22Rv1 (cell line): ENCODE measurements at regions not wholly inside any gene's neighbourhood (a gene's known extent, or its start where the extent isn't known, plus 50 kb on each side); places are given as distances from the start of the nearest gene placed in this dataset.

Experiments
- ZFX ChIP-seq: fragments of 450-650 bp; IDR thresholded peaks from 2 replicates; pipeline ENCODE4 v1.6.1; 2017; ENCODE audit warnings: antibody characterized with exemption, borderline replicate concordance
- TF ChIP-seq, protein P1 (sequence below): fragments of 450-650 bp; IDR thresholded peaks from 2 replicates; pipeline ENCODE4 v1.5.1; 2017; ENCODE audit warnings: mild to moderate bottlenecking

DNA sequence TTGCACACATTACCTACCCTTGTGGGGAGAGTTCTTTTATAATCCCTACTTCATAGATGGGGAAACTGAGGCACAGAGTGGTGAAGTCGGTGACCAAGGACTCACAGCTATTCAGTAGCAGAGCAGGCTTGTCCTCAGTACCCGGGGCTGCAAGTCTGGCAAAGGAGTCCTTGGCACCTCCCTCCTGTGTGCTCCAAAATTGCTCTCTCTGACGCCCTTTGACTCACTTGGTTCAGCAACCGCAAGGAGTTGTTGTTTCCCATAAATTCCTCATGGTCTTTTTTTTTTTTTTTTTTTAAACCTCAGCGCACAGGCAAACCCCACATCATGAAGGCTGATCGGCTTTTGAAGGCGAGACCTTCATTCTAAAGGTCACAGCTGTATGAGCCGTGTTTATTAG, 143.2 kb downstream of the CEBPB start:
- TF ChIP-seq, protein P1, sequence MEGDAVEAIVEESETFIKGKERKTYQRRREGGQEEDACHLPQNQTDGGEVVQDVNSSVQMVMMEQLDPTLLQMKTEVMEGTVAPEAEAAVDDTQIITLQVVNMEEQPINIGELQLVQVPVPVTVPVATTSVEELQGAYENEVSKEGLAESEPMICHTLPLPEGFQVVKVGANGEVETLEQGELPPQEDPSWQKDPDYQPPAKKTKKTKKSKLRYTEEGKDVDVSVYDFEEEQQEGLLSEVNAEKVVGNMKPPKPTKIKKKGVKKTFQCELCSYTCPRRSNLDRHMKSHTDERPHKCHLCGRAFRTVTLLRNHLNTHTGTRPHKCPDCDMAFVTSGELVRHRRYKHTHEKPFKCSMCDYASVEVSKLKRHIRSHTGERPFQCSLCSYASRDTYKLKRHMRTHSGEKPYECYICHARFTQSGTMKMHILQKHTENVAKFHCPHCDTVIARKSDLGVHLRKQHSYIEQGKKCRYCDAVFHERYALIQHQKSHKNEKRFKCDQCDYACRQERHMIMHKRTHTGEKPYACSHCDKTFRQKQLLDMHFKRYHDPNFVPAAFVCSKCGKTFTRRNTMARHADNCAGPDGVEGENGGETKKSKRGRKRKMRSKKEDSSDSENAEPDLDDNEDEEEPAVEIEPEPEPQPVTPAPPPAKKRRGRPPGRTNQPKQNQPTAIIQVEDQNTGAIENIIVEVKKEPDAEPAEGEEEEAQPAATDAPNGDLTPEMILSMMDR = no peak
- TF ChIP-seq ZFX = no peak
